ENCODE measurements at regions not wholly inside any gene's neighbourhood (a gene's known extent, or its start where the extent isn't known, plus 50 kb on each side); places are given as distances from the start of the nearest gene placed in this dataset.

- TF ChIP-seq, protein P1, sequence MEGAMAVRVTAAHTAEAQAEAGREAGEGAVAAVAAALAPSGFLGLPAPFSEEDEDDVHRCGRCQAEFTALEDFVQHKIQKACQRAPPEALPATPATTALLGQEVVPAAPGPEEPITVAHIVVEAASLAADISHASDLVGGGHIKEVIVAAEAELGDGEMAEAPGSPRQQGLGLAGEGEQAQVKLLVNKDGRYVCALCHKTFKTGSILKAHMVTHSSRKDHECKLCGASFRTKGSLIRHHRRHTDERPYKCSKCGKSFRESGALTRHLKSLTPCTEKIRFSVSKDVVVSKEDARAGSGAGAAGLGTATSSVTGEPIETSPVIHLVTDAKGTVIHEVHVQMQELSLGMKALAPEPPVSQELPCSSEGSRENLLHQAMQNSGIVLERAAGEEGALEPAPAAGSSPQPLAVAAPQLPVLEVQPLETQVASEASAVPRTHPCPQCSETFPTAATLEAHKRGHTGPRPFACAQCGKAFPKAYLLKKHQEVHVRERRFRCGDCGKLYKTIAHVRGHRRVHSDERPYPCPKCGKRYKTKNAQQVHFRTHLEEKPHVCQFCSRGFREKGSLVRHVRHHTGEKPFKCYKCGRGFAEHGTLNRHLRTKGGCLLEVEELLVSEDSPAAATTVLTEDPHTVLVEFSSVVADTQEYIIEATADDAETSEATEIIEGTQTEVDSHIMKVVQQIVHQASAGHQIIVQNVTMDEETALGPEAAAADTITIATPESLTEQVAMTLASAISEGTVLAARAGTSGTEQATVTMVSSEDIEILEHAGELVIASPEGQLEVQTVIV (IDR thresholded peaks at IDR 0.05; ENCODE audit: borderline replicate concordance, partially characterized antibody), result no peak
- TF ChIP-seq NFXL1 (IDR thresholded peaks at IDR 0.05; ENCODE audit: borderline replicate concordance), result no peak
- TF ChIP-seq HDAC6 (IDR thresholded peaks at IDR 0.05; ENCODE audit: unreplicated experiment), result no peak
- TF ChIP-seq CEBPZ (IDR thresholded peaks at IDR 0.05; ENCODE audit: low read depth, low read length), result no peak
- no peak for TF ChIP-seq BHLHE40 (IDR thresholded peaks at IDR 0.05; ENCODE audit: borderline replicate concordance in 1 of 2, low read depth in 2 of 2, low read length in 1 of 2)
- TF ChIP-seq POLR2AphosphoS5 (IDR thresholded peaks at IDR 0.05; ENCODE audit: low read length), result no peak
- no peak for TF ChIP-seq RAD21 (IDR thresholded peaks at IDR 0.05; ENCODE audit: insufficient read depth, low read depth, low read length)
- no peak for TF ChIP-seq ATF3 (IDR thresholded peaks at IDR 0.05; ENCODE audit: borderline replicate concordance, extremely low read depth, low read depth, low read length)
- TF ChIP-seq ZBTB11 (CRISPR knock-in tag; IDR thresholded peaks at IDR 0.05), result no peak
Observed at GRCh38 chr6:102841060-102841459, 1447.6 kb downstream of the GRIK2 start (continued).
